Thyroid gland (tissue), 4 donors: ENCODE measurements at regions not wholly inside any gene's neighbourhood (a gene's known extent, or its start where the extent isn't known, plus 50 kb on each side); places are given as distances from the start of the nearest gene placed in this dataset.

Experiments used
- DNase-seq, 2 donors: peaks; one replicate each; pipeline ENCODE4 v3.0.0-alpha.2; 2019
- H3K27ac ChIP-seq, 3 donors: fragments of 200-600 bp; sonication (generic); 1 replicate in 2 of 3; 2 replicates in 1 of 3; pipeline ENCODE4 v1.5.1; 2016 to 2019; ENCODE audit warnings: mild to moderate bottlenecking in 1 of 3, moderate library complexity in 1 of 3
- H3K27me3 ChIP-seq: fragments of 200-600 bp; sonication (generic); one replicate; pipeline ENCODE4 v1.5.1; 2019
- H3K36me3 ChIP-seq, 2 donors: fragments of 200-600 bp; sonication (generic); one replicate each; pipeline ENCODE4 v1.5.1; 2016 to 2019
- H3K4me1 ChIP-seq, 2 donors: fragments of 200-600 bp; sonication (generic); one replicate each; pipeline ENCODE4 v1.5.1; 2017 to 2019
- H3K4me3 ChIP-seq, 3 donors: fragments of 200-600 bp; sonication (generic); replicated peaks in 1 of 3; 1 replicate in 2 of 3; 2 replicates in 1 of 3; pipeline ENCODE4 v1.5.1; 2016; ENCODE audit warnings: mild to moderate bottlenecking in 1 of 3
- H3K9me3 ChIP-seq: fragments of 200-600 bp; sonication (generic); one replicate; pipeline ENCODE4 v1.5.1; 2017
- POLR2A ChIP-seq, 2 donors: fragments of 450-650 bp; IDR thresholded peaks; one replicate each; pipeline ENCODE4 v1.6.1; 2017; ENCODE audit warnings: antibody characterized with exemption in 2 of 2, mild to moderate bottlenecking in 2 of 2, moderate library complexity in 1 of 2
- WGBS, 2 donors: methylation state at CpG; one replicate each; pipeline ENCODE4 v1.1.5; 2017; 5-methylcytosine and 5-hydroxymethylcytosine counted together
- intact Hi-C: fragments of 100-400 bp; cut with DNase I; formaldehyde crosslinking; loops from one replicate; pipeline ENCODE4 v1.15.1; 2023
- TF ChIP-seq, protein P1 (sequence below), 6 experiments: fragments of 200-600 bp in 3 of 6; fragments of 450-650 bp in 3 of 6; sonication (generic) in 3 of 6; IDR thresholded peaks; one replicate each; pipeline ENCODE4 v1.5.1; 2016 to 2019; ENCODE audit warnings: antibody characterized with exemption in 6 of 6, mild to moderate bottlenecking in 2 of 6, inconsistent platforms in 1 of 6, moderate library complexity in 1 of 6

DNA sequence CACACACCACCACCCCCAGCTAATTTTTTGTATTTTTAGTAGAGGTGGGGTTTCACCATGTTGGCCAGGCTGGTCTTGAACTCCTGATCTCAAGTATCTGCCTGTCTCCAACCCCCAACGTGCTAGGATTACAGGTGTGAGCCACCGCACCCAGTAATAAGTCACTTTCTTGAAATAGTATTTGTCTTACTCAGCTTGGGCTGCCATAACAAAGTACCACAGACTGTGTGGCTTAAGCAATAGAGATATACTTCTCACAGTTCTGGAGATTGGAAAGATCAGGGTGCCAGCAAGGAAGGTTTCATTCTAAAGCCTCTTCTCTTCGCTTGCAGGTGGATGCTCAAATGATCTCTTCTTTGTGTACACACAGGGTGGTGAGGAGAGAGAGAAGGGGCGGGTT is 99.8 kb downstream of the ARRDC3 start:
- no peak for DNase-seq
- Histone ChIP-seq H3K4me1 (peaks cover 10 to 14% of the 10 kb centered on the region in 2 donors), H3K9me3 (no peaks in the 10 kb centered on the region), H3K27ac (no peak overlapping the region), H3K27me3 (no peaks in the 10 kb centered on the region), H3K36me3 (no peaks in the 10 kb centered on the region), H3K4me3 (no peak overlapping the region)
- no peak for TF ChIP-seq POLR2A (IDR thresholded peaks at IDR 0.05)
- TF ChIP-seq, protein P1, sequence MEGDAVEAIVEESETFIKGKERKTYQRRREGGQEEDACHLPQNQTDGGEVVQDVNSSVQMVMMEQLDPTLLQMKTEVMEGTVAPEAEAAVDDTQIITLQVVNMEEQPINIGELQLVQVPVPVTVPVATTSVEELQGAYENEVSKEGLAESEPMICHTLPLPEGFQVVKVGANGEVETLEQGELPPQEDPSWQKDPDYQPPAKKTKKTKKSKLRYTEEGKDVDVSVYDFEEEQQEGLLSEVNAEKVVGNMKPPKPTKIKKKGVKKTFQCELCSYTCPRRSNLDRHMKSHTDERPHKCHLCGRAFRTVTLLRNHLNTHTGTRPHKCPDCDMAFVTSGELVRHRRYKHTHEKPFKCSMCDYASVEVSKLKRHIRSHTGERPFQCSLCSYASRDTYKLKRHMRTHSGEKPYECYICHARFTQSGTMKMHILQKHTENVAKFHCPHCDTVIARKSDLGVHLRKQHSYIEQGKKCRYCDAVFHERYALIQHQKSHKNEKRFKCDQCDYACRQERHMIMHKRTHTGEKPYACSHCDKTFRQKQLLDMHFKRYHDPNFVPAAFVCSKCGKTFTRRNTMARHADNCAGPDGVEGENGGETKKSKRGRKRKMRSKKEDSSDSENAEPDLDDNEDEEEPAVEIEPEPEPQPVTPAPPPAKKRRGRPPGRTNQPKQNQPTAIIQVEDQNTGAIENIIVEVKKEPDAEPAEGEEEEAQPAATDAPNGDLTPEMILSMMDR (IDR thresholded peaks at IDR 0.05) = no peak
- WGBS, 2 donors = 81 to 97% methylated on average over 4 of the region's 4 CpGs
- intact Hi-C loops = no loop called here

- TF ChIP-seq POLR2A (IDR thresholded peaks at IDR 0.05) = no peak
- TF ChIP-seq, protein P1 (IDR thresholded peaks at IDR 0.05) = no peak
- no peaks in the 10 kb centered on the region for H3K27me3 ChIP-seq
- no peak for DNase-seq
- intact Hi-C loops = no loop called here
- no peak overlapping the region for H3K4me3 ChIP-seq
- no peak overlapping the region for H3K27ac ChIP-seq
- 95 to 96% methylated on average over 7 of the region's 7 CpGs for WGBS, 2 donors
- H3K9me3 ChIP-seq = no peaks in the 10 kb centered on the region
- no peaks in the 10 kb centered on the region for H3K36me3 ChIP-seq
- H3K4me1 ChIP-seq = peaks cover 10 to 23% of the 10 kb centered on the region in 2 donors
Measured at GRCh38 chr5:91282210-91282609, 100.9 kb downstream of the ARRDC3 start.

DNA sequence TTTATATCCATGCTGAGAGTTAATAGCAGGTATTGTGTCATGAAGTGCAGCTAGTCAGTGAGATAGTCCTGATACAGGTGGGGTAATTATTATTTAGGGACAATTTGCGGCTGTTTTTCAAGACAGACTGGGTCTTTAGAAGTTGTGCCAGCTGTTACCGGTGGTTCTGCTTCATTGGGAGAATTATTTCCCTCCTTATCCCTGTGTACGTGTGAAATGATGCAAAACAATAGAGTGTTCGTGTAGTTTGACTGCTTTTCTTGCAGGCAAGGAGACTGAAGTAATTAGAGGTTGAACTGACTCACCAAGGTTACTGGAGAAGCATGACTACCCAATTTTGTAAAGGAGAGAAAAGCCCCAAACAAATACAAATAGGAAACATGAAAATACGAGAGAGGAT is 101.7 kb downstream of the ARRDC3 start:
- Histone ChIP-seq H3K36me3 (no peaks in the 10 kb centered on the region), H3K27ac (peak overlapping the region; percentile 85 to 98 (median 96)), H3K9me3 (no peaks in the 10 kb centered on the region), H3K27me3 (no peaks in the 10 kb centered on the region), H3K4me1 (peaks cover 10 to 25% of the 10 kb centered on the region in 2 donors), H3K4me3 (no peak overlapping the region)
- intact Hi-C loops = no loop called here
- 25 to 26% methylated on average over 5 of the region's 5 CpGs for WGBS, 2 donors
- peak; percentile 32 to 48 for DNase-seq
- TF ChIP-seq POLR2A (IDR thresholded peaks at IDR 0.05) = peak in 1 of 2 donors; percentile 38
- TF ChIP-seq, protein P1 (IDR thresholded peaks at IDR 0.05) = no peak

DNA sequence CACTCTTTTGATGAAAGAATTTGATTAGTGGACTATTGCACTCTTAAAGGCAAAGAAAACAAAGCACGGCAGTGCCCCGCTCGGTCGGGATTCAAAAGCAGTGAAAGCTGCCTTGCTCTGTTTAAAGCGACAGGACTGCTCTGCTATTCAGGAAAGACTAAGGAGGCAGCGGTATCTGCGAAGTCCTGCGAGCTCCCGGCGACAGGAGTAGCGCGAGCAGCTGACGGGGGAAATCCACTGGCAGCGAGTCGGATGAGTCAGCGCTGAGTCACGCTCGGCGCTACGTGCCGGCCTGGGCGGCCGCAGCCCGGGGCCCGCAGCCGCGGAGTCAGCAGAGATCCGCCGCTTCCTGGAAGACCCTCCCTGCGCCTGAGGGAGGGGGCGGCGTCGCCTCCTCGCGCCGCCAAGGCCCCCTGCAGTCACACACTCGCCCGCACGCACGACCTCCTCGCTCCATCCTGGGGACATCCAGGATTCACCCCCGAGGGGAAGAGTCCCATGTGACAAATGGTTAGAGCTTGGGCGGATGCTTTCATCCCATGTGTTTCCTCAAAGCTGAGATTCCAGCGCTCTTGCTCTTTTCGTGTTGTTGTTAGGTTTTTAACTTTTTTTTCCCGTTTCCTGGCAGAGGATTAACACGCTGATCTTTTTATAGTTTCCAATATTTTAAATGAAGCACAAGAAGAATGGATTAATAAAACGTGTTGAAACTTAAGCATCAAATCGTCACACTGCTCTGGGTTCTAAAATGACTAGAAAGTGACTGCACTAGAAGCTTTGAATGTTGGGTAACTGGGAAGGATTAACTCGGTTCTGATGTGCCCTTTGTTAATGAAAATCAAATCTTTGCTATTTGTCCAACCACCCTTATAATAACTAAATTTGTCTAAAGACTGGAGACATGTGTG is 102.5 kb downstream of the ARRDC3 start:
- Histone ChIP-seq H3K4me3 (peak overlapping the region in 1 of 3 donors; percentile 43), H3K27me3 (no peaks in the 10 kb centered on the region), H3K4me1 (peaks cover 10 to 25% of the 10 kb centered on the region in 2 donors), H3K9me3 (no peaks in the 10 kb centered on the region), H3K36me3 (no peaks in the 10 kb centered on the region), H3K27ac (peak overlapping the region; percentile 85 to 98 (median 96))
- peak in 1 of 2 donors; percentile 91 for TF ChIP-seq POLR2A (IDR thresholded peaks at IDR 0.05)
- TF ChIP-seq, protein P1 (IDR thresholded peaks at IDR 0.05) = peak in 1 of 6 experiments; percentile 12
- DNase-seq = peak; percentile 95 to 96
- WGBS, 2 donors = 2 to 3% methylated on average over 22 to 39 of the region's 50 CpGs
- intact Hi-C loops = no loop called here

GRCh38 chr5:91277840-91278239 is 105.3 kb downstream of the ARRDC3 start:
- Histone ChIP-seq H3K36me3 (no peaks in the 10 kb centered on the region), H3K9me3 (no peaks in the 10 kb centered on the region), H3K27me3 (no peaks in the 10 kb centered on the region), H3K27ac (peak overlapping the region; percentile 70 to 81 (median 79)), H3K4me1 (peaks cover 10 to 22% of the 10 kb centered on the region in 2 donors), H3K4me3 (no peak overlapping the region)
- peak in 1 of 2 donors; percentile 37 for TF ChIP-seq POLR2A (IDR thresholded peaks at IDR 0.05)
- TF ChIP-seq, protein P1 (IDR thresholded peaks at IDR 0.05) = no peak
- WGBS, 2 donors = 31 to 41% methylated on average over 3 of the region's 3 CpGs
- intact Hi-C loops = no loop called here
- peak; percentile 58 to 66 for DNase-seq
